GM12891 (cell line): ENCODE measurements at regions not wholly inside any gene's neighbourhood (a gene's known extent, or its start where the extent isn't known, plus 50 kb on each side); places are given as distances from the start of the nearest gene placed in this dataset.
"Not testable (repeated sequence)": the region's sequence is repeated elsewhere in the genome, so short reads cannot be mapped to it uniquely, and the experiment has no call there.

Experiments
- DNase-seq: peaks from one replicate; pipeline ENCODE4 v3.0.0; 2011; ENCODE audit warnings: low spot score; ENCODE audit not compliant: insufficient read length
- FAIRE-seq: peaks from 2 replicates; lab custom pipeline; 2011; peaks lifted over from hg19 to GRCh38; lab: Jason Lieb, UNC
- PAX5 ChIP-seq: IDR thresholded peaks from 2 replicates; pipeline ENCODE4 v1.6.1; 2011; ENCODE audit warnings: low read length, moderate library complexity, mild to moderate bottlenecking; ENCODE audit not compliant: insufficient read depth, severe bottlenecking
- POLR2A ChIP-seq: IDR thresholded peaks from 2 replicates; pipeline ENCODE4 v1.6.1; 2011; ENCODE audit warnings: low read depth, low read length, control low read depth
- POLR2AphosphoS5 ChIP-seq: IDR thresholded peaks from 2 replicates; pipeline ENCODE4 v1.6.1; 2011; ENCODE audit warnings: low read depth, low read length, control low read depth
- POU2F2 ChIP-seq: IDR thresholded peaks from 2 replicates; pipeline ENCODE4 v1.6.1; 2011; ENCODE audit warnings: low read depth, mild to moderate bottlenecking, control low read depth, low read length, moderate library complexity
- SPI1 ChIP-seq: IDR thresholded peaks from 2 replicates; pipeline ENCODE4 v1.6.1; 2011; ENCODE audit warnings: low read depth, low read length, control low read depth
- TAF1 ChIP-seq: IDR thresholded peaks from 2 replicates; pipeline ENCODE4 v1.6.1; 2011; ENCODE audit warnings: low read depth, low read length, control low read depth

- FAIRE-seq (no peak), DNase-seq (no peak)
- TF ChIP-seq POU2F2 (no peak), POLR2AphosphoS5 (no peak), POLR2A (no peak), TAF1 (no peak), PAX5 (no peak), SPI1 (no peak)
These were observed 96.6 kb upstream of the NAA20 start for GRCh38 chr20:19920381-19921138.

- no peak for DNase-seq
These were observed 95.8 kb upstream of the NAA20 start for GRCh38 chr20:19921284-19921793.

DNA sequence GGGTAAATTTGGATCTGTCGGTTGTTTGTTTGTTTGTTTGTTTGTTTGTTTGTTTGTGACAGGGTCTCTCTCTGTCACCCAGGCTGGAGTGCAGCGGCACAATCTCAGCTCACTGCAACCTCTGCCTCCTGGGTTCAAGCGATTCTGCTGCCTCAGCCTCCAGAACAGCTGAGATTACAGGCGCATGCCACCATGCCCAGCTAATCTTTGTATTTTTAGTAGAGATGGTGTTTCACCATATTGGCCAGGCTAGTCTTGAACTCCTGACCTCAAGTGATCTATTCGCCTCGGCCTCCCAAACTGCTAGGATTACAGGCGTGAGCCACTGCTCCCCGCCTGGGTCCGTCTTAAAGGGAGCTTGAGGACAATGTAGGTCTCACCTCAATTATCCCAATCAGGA lies 95.3 kb upstream of the NAA20 start:
- not testable (repeated sequence) for FAIRE-seq, DNase-seq

More at GRCh38 chr20:19921284-19921793, 95.8 kb upstream of the NAA20 start:
- TF ChIP-seq POLR2A (no peak), SPI1 (no peak), POLR2AphosphoS5 (no peak), POU2F2 (no peak)
- no peak for FAIRE-seq

- TF ChIP-seq TAF1 (no peak), POLR2A (no peak), POLR2AphosphoS5 (no peak), POU2F2 (no peak), PAX5 (no peak), SPI1 (no peak)
- DNase-seq (no peak), FAIRE-seq (no peak)
These were observed 94.4 kb upstream of the NAA20 start for GRCh38 chr20:19922716-19923115.

- TF ChIP-seq POU2F2 (no peak), PAX5 (no peak), SPI1 (no peak), POLR2A (no peak), POLR2AphosphoS5 (no peak), TAF1 (no peak)
- DNase-seq (no peak), FAIRE-seq (no peak)
These were observed 93.4 kb upstream of the NAA20 start for GRCh38 chr20:19923762-19924161.

DNA sequence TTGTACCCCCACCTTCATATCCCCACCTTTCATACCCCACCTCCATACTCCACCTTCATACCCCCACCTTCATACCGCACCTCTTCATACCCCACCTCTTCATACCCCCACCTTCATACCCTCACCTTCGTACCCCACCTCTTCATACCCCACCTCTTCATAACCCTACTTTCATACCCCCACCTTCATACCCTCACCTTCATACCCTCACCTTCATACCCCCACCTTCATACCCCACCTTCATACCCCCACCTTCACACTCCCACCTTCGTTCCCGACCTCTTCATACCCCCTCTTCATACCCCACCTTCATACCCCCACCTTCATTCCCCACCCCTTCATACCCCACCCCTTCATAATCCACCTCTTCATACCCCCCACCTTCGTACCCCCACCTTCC lies 92.9 kb upstream of the NAA20 start:
- no peak for TF ChIP-seq POU2F2
- TF ChIP-seq TAF1, result no peak
- TF ChIP-seq POLR2A, result no peak
- TF ChIP-seq SPI1, result no peak
- TF ChIP-seq PAX5, result no peak
- no peak for TF ChIP-seq POLR2AphosphoS5
- FAIRE-seq (no peak), DNase-seq (no peak)

GRCh38 chr20:19926591-19926990 lies 90.6 kb upstream of the NAA20 start:
- TF ChIP-seq PAX5 (no peak), POU2F2 (no peak), SPI1 (no peak), TAF1 (no peak), POLR2A (no peak), POLR2AphosphoS5 (no peak)
- no peak for FAIRE-seq

DNA sequence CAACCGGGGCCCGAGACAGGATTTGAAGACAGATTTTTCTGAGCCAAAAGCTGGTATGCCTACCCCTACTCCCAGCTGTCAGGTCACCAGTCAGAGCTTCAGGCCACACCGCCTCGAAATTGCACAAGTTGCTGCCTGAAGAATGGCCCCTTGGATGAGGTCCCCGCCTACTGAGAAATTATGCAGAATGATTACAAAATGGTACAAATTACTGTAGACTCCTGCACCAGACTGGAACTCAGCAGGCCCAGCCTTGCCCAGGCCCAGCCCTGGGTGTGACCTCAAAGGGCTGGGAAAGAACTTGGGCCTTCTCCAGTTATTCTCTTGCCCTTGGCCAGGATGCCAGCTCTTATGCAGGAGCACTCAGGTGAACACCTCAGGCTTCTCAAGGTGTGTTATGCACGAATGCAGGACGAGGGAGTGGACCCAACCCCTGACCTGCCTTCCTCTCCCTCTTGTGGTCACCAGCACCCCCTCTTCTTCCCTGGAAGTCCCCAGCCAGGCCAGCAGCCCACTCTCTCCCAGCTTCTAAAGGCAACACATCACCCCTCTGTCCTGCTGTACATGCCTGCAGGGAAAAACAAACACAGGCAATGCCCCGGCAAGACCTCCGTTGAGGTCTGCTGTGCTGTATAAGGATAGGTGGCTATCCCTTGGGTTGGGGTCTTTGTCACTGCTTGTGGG lies 88.7 kb upstream of the NAA20 start:
- DNase-seq (no peak), FAIRE-seq (no peak)
- TF ChIP-seq POLR2A (no peak), POU2F2 (no peak), SPI1 (no peak), TAF1 (no peak)

More at GRCh38 chr20:19926591-19926990, 90.6 kb upstream of the NAA20 start:
- DNase-seq, result no peak

- no peak for DNase-seq
- FAIRE-seq, result no peak
- no peak for TF ChIP-seq POU2F2
- TF ChIP-seq POLR2AphosphoS5, result no peak
- TF ChIP-seq TAF1, result no peak
These were observed 88.2 kb upstream of the NAA20 start for GRCh38 chr20:19929012-19929360.

- no peak for DNase-seq
- no peak for FAIRE-seq
- TF ChIP-seq POLR2A, result no peak
- TF ChIP-seq TAF1, result no peak
- no peak for TF ChIP-seq SPI1
- no peak for TF ChIP-seq POLR2AphosphoS5
- no peak for TF ChIP-seq POU2F2
- no peak for TF ChIP-seq PAX5
These were observed 87.5 kb upstream of the NAA20 start for GRCh38 chr20:19929481-19930145.
